ENCODE measurements at regions not wholly inside any gene's neighbourhood (a gene's known extent, or its start where the extent isn't known, plus 50 kb on each side); places are given as distances from the start of the nearest gene placed in this dataset.

- Mint-ChIP-seq H3K4me3 (no peak overlapping the region), H3K27me3 (ENCODE audit: low read depth) (no peaks in the 10 kb centered on the region), H3K4me1 (ENCODE audit: low read depth) (no peaks in the 10 kb centered on the region), H3K36me3 (ENCODE audit: low read depth) (no peaks in the 10 kb centered on the region), H3K27ac (no peak overlapping the region), H3K9me3 (ENCODE audit: insufficient read depth) (no peaks in the 10 kb centered on the region)
- ATAC-seq (no peak), DNase-seq (no peak)
- POLR2A ChIA-PET: no interaction called here
- CTCF ChIA-PET: no interaction called here
Observed at GRCh38 chr6:22218410-22218809, 78.4 kb downstream of the PRL start.

GRCh38 chr6:22219925-22220324 is 76.9 kb downstream of the PRL start:
- DNase-seq: no peak
- Mint-ChIP-seq H3K4me3 (no peak overlapping the region), H3K36me3 (ENCODE audit: low read depth) (no peaks in the 10 kb centered on the region), H3K27ac (no peak overlapping the region), H3K9me3 (ENCODE audit: insufficient read depth) (no peaks in the 10 kb centered on the region), H3K4me1 (ENCODE audit: low read depth) (no peaks in the 10 kb centered on the region), H3K27me3 (ENCODE audit: low read depth) (no peaks in the 10 kb centered on the region)
- ChIA-PET POLR2A (no interaction called here), CTCF (no interaction called here)
- ATAC-seq: no peak

GRCh38 chr6:22221211-22221610 is 75.6 kb downstream of the PRL start:
- no peaks in the 10 kb centered on the region for H3K4me1 Mint-ChIP-seq (ENCODE audit: low read depth)
- no peaks in the 10 kb centered on the region for H3K27me3 Mint-ChIP-seq (ENCODE audit: low read depth)
- ATAC-seq (no peak), DNase-seq (no peak)
- POLR2A ChIA-PET: no interaction called here
- no peak overlapping the region for H3K27ac Mint-ChIP-seq
- CTCF ChIA-PET: no interaction called here
- H3K4me3 Mint-ChIP-seq: no peak overlapping the region
- no peaks in the 10 kb centered on the region for H3K9me3 Mint-ChIP-seq (ENCODE audit: insufficient read depth)
- no peaks in the 10 kb centered on the region for H3K36me3 Mint-ChIP-seq (ENCODE audit: low read depth)

- H3K4me1 Mint-ChIP-seq (ENCODE audit: low read depth): no peaks in the 10 kb centered on the region
- no peak overlapping the region for H3K4me3 Mint-ChIP-seq
- ATAC-seq: no peak
- no peaks in the 10 kb centered on the region for H3K9me3 Mint-ChIP-seq (ENCODE audit: insufficient read depth)
- no peak overlapping the region for H3K27ac Mint-ChIP-seq
- H3K36me3 Mint-ChIP-seq (ENCODE audit: low read depth): no peaks in the 10 kb centered on the region
- POLR2A ChIA-PET: no interaction called here
- no peak for DNase-seq
- CTCF ChIA-PET: no interaction called here
- H3K27me3 Mint-ChIP-seq (ENCODE audit: low read depth): no peaks in the 10 kb centered on the region
Observed at GRCh38 chr6:22221630-22222029, 75.2 kb downstream of the PRL start.

GRCh38 chr6:22222469-22222868 is 74.4 kb downstream of the PRL start:
- Mint-ChIP-seq H3K27ac (no peak overlapping the region), H3K27me3 (ENCODE audit: low read depth) (no peaks in the 10 kb centered on the region), H3K9me3 (ENCODE audit: insufficient read depth) (no peaks in the 10 kb centered on the region), H3K4me1 (ENCODE audit: low read depth) (no peaks in the 10 kb centered on the region), H3K36me3 (ENCODE audit: low read depth) (no peaks in the 10 kb centered on the region), H3K4me3 (no peak overlapping the region)
- POLR2A ChIA-PET: no interaction called here
- CTCF ChIA-PET: no interaction called here
- ATAC-seq (no peak), DNase-seq (no peak)

- DNase-seq (no peak), ATAC-seq (no peak)
- H3K4me3 Mint-ChIP-seq: no peak overlapping the region
- H3K36me3 Mint-ChIP-seq (ENCODE audit: low read depth): no peaks in the 10 kb centered on the region
- CTCF ChIA-PET: no interaction called here
- no peak overlapping the region for H3K27ac Mint-ChIP-seq
- POLR2A ChIA-PET: no interaction called here
- peaks cover 2% of the 10 kb centered on the region for H3K4me1 Mint-ChIP-seq (ENCODE audit: low read depth)
- no peaks in the 10 kb centered on the region for H3K9me3 Mint-ChIP-seq (ENCODE audit: insufficient read depth)
- no peaks in the 10 kb centered on the region for H3K27me3 Mint-ChIP-seq (ENCODE audit: low read depth)
Observed at GRCh38 chr6:22227824-22228610, 68.8 kb downstream of the PRL start.

- CTCF ChIA-PET: no interaction called here
- H3K27ac Mint-ChIP-seq: no peak overlapping the region
- no peak for ATAC-seq
- H3K9me3 Mint-ChIP-seq (ENCODE audit: insufficient read depth): no peaks in the 10 kb centered on the region
- no peak overlapping the region for H3K4me3 Mint-ChIP-seq
- H3K4me1 Mint-ChIP-seq (ENCODE audit: low read depth): peaks cover 2% of the 10 kb centered on the region
- no peak for DNase-seq
- POLR2A ChIA-PET: no interaction called here
- no peaks in the 10 kb centered on the region for H3K27me3 Mint-ChIP-seq (ENCODE audit: low read depth)
- H3K36me3 Mint-ChIP-seq (ENCODE audit: low read depth): no peaks in the 10 kb centered on the region
Observed at GRCh38 chr6:22231050-22231449, 65.8 kb downstream of the PRL start.

- no peak overlapping the region for H3K27ac Mint-ChIP-seq
- no peaks in the 10 kb centered on the region for H3K9me3 Mint-ChIP-seq (ENCODE audit: insufficient read depth)
- ChIA-PET CTCF (no interaction called here), POLR2A (no interaction called here)
- ATAC-seq (no peak), DNase-seq (no peak)
- no peaks in the 10 kb centered on the region for H3K27me3 Mint-ChIP-seq (ENCODE audit: low read depth)
- no peak overlapping the region for H3K4me3 Mint-ChIP-seq
- no peaks in the 10 kb centered on the region for H3K36me3 Mint-ChIP-seq (ENCODE audit: low read depth)
- peaks cover 2% of the 10 kb centered on the region for H3K4me1 Mint-ChIP-seq (ENCODE audit: low read depth)
Observed at GRCh38 chr6:22231616-22232015, 65.2 kb downstream of the PRL start.

GRCh38 chr6:22236626-22237414 is 60.0 kb downstream of the PRL start:
- no peaks in the 10 kb centered on the region for H3K27me3 Mint-ChIP-seq (ENCODE audit: low read depth)
- H3K4me1 Mint-ChIP-seq (ENCODE audit: low read depth): no peaks in the 10 kb centered on the region
- no peak for DNase-seq
- no peak overlapping the region for H3K4me3 Mint-ChIP-seq
- CTCF ChIA-PET: interaction anchor here (1.1 kb wide), 1 partner anchor 1323 kb away, joined by 3 read pairs; no protein-coding TSS in a partner anchor
- ATAC-seq: no peak
- no peak overlapping the region for H3K27ac Mint-ChIP-seq
- no peaks in the 10 kb centered on the region for H3K36me3 Mint-ChIP-seq (ENCODE audit: low read depth)
- H3K9me3 Mint-ChIP-seq (ENCODE audit: insufficient read depth): peaks cover 4% of the 10 kb centered on the region
- POLR2A ChIA-PET: no interaction called here

Measured in activated CD8-positive, alpha-beta T cell treated with anti-CD3 and anti-CD28 coated beads, Interleukin-2, amount 10 ng/mL, durations not matched to agents 7 days and 5 days (primary cell).